Activated CD4-positive, alpha-beta T cell treated with anti-CD3 and anti-CD28 coated beads for 24 hours (primary cell): ENCODE measurements at regions not wholly inside any gene's neighbourhood (a gene's known extent, or its start where the extent isn't known, plus 50 kb on each side); places are given as distances from the start of the nearest gene placed in this dataset.

Experiments
- DNase-seq, 2 donors: peaks; one replicate each; pipeline ENCODE4 v3.0.0-alpha.2; 2020; ENCODE audit warnings: low read depth in 2 of 2

DNA sequence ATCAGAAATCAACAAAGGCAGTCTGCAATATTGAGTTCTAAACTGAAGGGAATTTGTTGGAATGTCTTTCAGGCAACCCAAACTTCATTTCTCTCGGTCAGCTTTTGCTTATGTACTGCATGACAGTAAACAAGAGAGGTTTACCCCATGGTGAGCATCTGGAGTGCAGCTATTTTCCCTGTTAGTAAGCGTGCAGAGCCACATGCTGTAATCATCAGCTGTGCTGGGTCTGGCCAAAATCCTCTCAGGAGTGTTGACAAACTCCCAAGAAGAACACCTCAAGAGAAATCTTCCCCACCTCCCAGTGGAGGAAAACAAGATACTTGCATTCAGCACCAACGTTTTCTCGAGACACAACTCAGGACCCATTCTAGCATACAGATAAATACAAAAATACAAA, 83.6 kb upstream of the ADAMTSL1 start:
- DNase-seq: no peak

DNA sequence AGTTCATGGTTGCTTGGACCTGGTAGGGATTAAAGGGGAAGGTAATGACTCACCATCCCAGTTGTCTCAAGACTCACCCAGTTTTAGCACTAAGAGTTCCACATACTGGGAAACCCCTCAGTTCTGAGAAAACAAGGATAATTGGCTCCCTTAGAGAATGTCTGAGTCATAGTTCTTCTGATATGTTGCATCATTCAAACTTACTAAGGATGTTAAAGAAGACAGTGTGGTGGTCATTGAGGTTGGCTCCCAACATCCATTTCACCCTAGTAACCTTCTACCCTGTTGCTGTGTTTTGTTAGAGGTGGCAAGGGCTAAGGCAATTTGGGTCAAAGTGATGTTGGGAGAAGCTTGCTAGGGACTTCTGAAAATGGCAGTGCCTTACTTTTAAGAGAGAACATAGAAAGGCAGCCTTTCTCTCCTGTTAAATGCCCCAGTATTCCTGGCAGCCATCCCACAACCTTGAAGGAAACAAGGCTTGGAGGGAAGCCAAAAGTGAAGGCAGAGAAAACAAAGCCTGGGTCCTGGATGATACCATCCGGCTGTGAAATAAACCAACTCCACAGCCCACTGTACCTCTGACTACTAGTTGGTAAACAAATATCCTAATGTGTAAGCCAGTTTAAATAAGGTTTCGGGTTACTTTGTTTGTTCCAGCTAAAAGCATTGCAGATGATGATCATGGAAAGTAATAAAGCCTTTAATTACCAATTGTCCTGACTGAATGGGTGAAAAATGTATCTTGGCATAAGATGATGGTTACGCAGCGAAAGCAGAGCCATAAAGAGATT, 80.4 kb upstream of the ADAMTSL1 start:
- no peak for DNase-seq

DNA sequence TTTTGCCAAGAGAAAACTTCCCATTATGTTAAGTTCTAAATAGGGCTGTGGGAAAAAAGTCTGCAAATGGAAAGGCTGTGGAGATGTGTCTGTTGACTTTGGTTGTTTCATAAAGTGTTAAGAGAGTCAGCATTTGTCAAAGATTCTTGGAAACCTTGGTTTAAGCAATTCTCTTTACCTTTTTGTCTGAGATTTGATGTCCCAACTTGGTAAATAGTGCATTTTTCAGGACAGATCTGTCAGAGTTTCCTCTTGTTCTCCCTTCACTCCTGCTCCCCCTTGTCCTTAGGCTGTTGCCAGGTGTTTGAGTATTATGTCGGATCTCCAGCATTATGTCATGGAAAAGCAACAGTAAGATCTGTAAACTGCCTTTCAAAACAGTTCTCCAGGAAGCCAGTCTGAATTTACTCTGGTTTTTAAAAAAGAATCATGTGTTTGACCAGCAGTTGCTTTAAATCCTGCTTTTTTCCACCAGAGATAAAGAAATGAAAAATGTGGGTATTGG, 79.1 kb upstream of the ADAMTSL1 start:
- no peak for DNase-seq

DNA sequence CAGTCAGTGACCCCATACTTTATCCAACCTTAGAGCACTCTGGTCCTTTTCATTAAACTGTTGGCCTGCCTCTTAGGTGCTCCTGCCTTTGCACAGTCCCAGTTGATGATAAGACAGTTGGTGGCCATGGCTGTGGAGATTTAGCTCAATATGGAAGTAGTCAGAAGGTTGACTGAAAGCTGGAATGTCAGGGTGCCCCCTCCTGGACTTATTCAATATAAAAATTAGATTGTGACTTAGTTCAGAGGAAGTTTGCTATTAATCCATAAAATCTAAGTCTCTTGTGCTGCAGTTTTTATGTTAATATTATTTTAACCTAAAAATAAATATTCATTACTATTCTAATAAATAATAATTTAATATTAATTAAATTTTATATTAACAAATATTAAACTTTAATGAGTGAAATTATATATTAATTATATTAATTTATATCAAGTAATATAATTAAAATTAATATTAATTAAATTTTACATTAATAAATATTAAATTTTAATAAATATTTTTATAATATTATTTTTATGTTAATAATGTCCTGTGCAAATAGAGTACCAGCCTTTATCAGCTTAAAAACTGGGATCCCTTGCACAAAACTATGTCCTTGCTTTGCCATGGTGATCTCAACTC, 77.7 kb upstream of the ADAMTSL1 start:
- no peak for DNase-seq

DNA sequence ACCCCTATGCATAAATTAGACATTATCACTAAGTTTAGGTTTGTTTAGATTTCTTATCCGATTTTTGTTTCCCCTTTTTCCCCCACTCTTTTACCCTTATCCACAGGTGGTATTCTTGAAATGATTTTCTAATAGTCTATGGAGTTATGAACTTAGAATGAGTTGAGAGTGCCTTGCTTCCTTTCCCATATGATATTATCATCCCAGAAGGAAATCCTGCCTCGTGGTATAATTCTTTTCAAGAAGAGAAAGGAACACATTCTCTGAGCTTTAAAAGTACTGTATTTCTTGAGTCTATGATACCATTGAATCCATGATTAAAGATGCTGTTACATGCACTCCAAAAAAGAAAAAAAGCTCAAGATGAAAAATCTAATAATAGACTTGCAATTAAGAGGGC, 76.9 kb upstream of the ADAMTSL1 start:
- no peak for DNase-seq

DNA sequence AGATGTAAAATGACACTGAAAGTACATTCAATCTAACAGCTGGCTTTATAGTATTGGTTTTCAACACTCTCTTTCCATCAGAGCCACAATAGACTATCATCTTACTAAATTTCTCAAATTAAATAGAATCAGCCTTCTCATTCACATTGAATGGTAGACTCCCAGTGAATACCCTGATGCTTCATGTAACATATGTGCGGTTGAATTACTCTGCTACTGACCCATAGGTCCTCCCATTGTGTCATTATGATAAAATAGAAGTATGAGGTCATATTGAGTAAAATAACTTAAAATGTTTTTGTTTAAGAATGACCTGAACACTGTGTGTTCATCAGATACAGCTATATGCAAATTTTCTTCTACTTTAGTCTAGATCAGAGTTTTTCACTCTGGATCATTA, 75.9 kb upstream of the ADAMTSL1 start:
- DNase-seq: no peak

DNA sequence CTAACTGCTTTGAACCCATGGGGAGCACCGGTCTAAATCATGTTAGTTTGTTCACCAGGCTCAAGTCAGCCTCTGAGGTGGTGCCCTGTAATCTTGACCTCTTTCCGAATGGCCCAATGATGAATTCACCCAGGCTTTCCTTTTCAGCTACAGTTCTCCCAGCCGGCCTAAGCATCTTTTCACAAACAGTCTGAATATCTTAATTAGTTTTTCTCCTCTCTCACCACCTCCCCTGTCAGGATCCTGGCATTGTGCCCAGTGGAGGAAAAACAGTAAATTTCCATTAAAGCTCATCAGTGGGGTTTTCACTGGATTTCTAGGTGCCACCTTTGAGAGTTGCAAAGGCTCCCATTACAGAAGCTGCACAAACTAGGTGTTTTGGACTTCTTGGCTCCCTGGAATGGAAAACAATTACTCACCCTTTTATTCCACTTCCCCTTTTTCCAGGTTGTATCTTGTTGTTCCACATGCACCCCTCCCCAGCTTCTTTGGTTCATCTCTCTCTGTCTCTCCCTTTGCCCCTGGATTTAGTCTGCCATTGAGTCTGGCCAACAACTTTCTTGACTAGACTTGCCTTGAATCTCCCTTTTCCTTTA, 69.4 kb upstream of the ADAMTSL1 start:
- no peak for DNase-seq

DNA sequence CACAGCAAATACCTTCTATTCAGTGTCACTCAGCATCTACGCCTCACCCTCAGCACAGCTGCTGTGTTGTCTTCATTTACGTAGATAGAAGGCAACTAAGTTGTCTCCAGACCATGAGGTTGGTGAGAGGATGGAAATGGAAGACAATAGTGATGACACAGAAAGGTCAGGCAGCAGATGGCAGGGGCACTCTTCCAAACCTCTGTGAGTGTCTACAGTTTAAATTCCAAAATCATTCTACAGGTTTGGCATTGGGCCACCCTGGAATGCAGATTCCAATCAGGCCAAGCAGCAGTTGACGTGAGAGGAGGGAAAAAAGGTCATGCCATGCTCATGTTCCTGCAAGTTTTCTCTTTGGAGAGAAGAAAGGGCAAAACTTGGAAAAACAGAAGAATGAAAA, 68.7 kb upstream of the ADAMTSL1 start:
- no peak for DNase-seq

DNA sequence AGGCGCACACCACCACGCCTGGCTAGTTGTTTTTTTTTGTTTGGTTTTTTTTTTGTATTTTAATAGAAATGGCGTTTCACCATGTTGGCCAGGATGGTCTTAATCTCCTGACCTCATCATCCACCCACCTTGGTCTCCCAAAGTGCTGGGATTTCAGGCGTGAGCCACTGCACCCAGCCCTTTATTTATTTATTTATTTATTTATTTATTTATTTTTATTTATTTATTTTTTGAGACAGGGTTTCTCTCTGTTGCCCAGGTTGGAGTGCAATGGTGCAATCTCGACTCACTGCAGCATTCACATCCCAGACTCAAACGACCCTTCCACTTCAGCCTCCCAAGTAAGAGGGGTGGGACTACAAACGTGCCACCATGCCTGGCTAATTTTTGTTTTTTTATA, 63.0 kb upstream of the ADAMTSL1 start:
- no peak for DNase-seq

DNA sequence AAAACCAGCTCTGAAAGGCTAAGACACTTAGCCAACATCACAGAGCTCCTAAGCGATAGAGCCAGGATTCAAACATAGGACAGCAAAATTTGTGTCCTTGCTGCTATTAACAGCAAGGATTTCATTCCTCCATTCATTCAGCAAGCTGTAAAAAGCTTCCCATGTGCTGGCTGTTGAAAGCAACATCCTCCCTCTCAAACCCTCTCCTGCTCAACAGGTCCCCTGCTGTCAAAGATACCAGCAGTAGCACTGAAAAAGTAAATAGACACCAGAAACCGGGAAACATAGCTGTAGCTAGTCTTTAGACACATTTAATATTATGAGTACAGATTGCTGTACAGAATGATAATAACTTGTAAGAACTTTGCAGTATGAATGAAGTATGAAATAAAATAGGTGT, 52.6 kb upstream of the ADAMTSL1 start:
- DNase-seq: no peak

DNA sequence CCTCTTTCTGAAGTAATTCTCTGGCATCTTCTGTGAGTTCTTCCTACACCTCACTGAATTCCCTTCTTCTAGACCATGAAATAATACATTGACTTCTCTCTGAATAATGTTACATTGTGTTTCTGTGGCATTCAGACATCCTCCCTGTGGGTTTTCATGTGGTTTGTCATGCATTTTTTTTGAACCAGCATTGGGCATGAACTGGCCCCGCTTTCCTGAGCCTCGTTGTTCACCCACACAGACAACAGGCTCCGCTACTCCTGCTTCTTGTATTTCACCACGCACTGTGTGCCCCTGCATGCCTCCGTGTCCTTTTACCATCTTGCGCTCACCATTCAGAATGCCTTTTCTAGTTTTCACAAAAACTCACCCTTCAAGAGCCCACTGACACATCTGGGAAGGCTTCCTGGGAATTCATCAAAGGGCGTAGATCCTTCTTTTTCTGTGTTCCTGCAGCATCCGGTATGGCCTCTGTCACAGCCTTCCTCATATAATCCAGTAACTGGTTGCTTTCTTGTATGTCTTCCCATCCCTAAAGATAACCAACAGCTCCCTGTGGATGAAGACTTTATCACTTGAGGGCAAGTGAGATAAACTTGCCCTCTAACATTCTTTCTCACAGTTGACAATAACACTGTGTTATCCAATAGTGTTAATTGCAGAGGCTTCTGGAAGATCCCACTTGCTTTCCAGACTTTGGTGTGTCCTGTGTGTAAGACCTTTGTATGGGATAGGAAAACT, 51.5 kb upstream of the ADAMTSL1 start:
- no peak for DNase-seq

DNA sequence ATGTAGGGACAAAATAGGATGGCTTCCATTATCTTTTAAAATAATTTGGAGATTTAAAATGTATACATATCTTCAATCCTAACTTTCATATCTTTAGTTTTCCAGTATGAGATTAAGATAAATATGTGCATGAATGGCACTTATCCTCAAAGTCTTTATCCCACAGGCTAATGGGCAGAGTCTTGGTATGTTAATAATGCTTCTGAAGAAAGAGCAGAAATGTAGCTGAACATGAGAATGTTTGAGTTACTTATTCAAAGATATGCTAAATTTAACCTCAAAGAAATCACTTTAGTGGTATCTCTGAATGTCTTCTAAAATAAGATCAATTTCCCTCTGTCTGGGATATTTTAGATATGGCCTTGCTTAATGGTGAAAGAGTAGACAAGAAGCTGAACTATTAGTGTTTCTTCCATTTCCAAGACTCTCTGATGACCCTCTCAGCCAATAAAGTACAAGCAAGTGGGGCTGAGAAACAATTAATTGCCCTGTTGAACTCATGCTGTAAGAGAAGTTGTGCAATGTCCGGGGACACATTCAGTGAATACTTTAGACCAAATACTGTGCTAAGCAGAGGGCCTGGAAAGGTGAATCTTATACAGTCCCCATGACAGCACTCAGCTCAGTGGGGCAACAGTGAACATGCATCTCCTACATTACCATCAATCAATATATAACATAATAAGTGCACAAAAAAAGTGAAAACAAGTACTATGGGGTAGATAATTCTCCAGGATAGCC, 50.0 kb upstream of the ADAMTSL1 start:
- DNase-seq: no peak
